CD4-positive, alpha-beta T cell treated with Interleukin-15 for 1 hour (primary cell): ENCODE measurements at regions not wholly inside any gene's neighbourhood (a gene's known extent, or its start where the extent isn't known, plus 50 kb on each side); places are given as distances from the start of the nearest gene placed in this dataset.
"Not testable (repeated sequence)": the region's sequence is repeated elsewhere in the genome, so short reads cannot be mapped to it uniquely, and the experiment has no call there.

Experiments used
- DNase-seq: peaks from one replicate; pipeline ENCODE4 v3.0.0-alpha.2; 2020

GRCh38 chr1:199875337-199875736 is 152.2 kb upstream of the NR5A2 start:
- DNase-seq = no peak

GRCh38 chr1:199875856-199876255 is 151.7 kb upstream of the NR5A2 start:
- DNase-seq = no peak

- no peak for DNase-seq
Observed at GRCh38 chr1:199877526-199878384, 149.8 kb upstream of the NR5A2 start.

GRCh38 chr1:199878823-199879222 is 148.7 kb upstream of the NR5A2 start:
- no peak for DNase-seq

- DNase-seq = no peak
Observed at GRCh38 chr1:199898654-199899053, 128.9 kb upstream of the NR5A2 start.

- no peak for DNase-seq
Observed at GRCh38 chr1:199901341-199901740, 126.2 kb upstream of the NR5A2 start.

- no peak for DNase-seq
Observed at GRCh38 chr1:199907361-199907760, 120.1 kb upstream of the NR5A2 start.

- DNase-seq = no peak
Observed at GRCh38 chr1:199909137-199909536, 118.4 kb upstream of the NR5A2 start.

GRCh38 chr1:199913318-199913717 is 114.2 kb upstream of the NR5A2 start:
- no peak for DNase-seq

GRCh38 chr1:199914546-199914945 is 113.0 kb upstream of the NR5A2 start:
- DNase-seq = no peak

GRCh38 chr1:199918196-199918769 is 109.2 kb upstream of the NR5A2 start:
- DNase-seq = no peak

- DNase-seq = no peak
Observed at GRCh38 chr1:199920635-199921034, 106.9 kb upstream of the NR5A2 start.

- no peak for DNase-seq
Observed at GRCh38 chr1:199929556-199929955, 98.0 kb upstream of the NR5A2 start.

GRCh38 chr1:199930067-199930466 is 97.4 kb upstream of the NR5A2 start:
- not testable (repeated sequence) for DNase-seq

GRCh38 chr1:199931666-199932377 is 95.7 kb upstream of the NR5A2 start:
- DNase-seq = peak; percentile 30

- no peak for DNase-seq
Observed at GRCh38 chr1:199932462-199932861, 95.0 kb upstream of the NR5A2 start.

- DNase-seq = no peak
Observed at GRCh38 chr1:199936441-199936840, 91.1 kb upstream of the NR5A2 start.

GRCh38 chr1:199937161-199937560 is 90.3 kb upstream of the NR5A2 start:
- DNase-seq = no peak

- DNase-seq = no peak
Observed at GRCh38 chr1:199937661-199938060, 89.8 kb upstream of the NR5A2 start.

- no peak for DNase-seq
Observed at GRCh38 chr1:199944986-199945385, 82.5 kb upstream of the NR5A2 start.

GRCh38 chr1:199945591-199945990 is 81.9 kb upstream of the NR5A2 start:
- no peak for DNase-seq

GRCh38 chr1:199946305-199947155 is 81.0 kb upstream of the NR5A2 start:
- no peak for DNase-seq
